WTC11 (cell line): ENCODE measurements at regions not wholly inside any gene's neighbourhood (a gene's known extent, or its start where the extent isn't known, plus 50 kb on each side); places are given as distances from the start of the nearest gene placed in this dataset.

Experiments used
- ATAC-seq: fragments of 200-7000 bp; cut with Tn5 transposase; 2 replicates; pipeline ENCODE4 v1.10.0; 2021; ENCODE audit warnings: mild to moderate bottlenecking, moderate library complexity
- CTCF ChIA-PET: fragments of 300-600 bp; sonication (Branson Sonifier 250); formaldehyde crosslinking; loops from one replicate; lab custom pipeline; 2021; ENCODE audit warnings: antibody characterized with exemption; lab: Charles Lee
- POLR2A ChIA-PET: fragments of 350-600 bp; sonication (Branson Sonifier 250); formaldehyde crosslinking; loops from one replicate; lab custom pipeline; 2021; ENCODE audit warnings: antibody characterized with exemption; lab: Charles Lee
- DNase-seq: peaks from one replicate; pipeline ENCODE4 v3.0.0; 2021; ENCODE audit warnings: low spot score
- H3K27ac Mint-ChIP-seq: 2 replicates; pipeline ENCODE4 v1.8.0; 2021; ENCODE audit warnings: mixed read lengths
- H3K27me3 Mint-ChIP-seq: 2 replicates; pipeline ENCODE4 v1.8.0; 2021; ENCODE audit warnings: low read depth, mild to moderate bottlenecking, moderate library complexity, mixed read lengths
- H3K36me3 Mint-ChIP-seq: 2 replicates; pipeline ENCODE4 v1.8.0; 2021; ENCODE audit warnings: mixed read lengths
- H3K4me1 Mint-ChIP-seq: 2 replicates; pipeline ENCODE4 v1.8.0; 2022; ENCODE audit warnings: mixed read lengths
- H3K4me3 Mint-ChIP-seq: 2 replicates; pipeline ENCODE4 v1.8.0; 2021; ENCODE audit warnings: mild to moderate bottlenecking, moderate library complexity, mixed read lengths
- H3K9me3 Mint-ChIP-seq: 2 replicates; pipeline ENCODE4 v1.8.0; 2021; ENCODE audit warnings: mixed read lengths
- AFF4 ChIP-seq: sonication (generic); formaldehyde crosslinking; IDR thresholded peaks from 2 replicates; pipeline ENCODE4 v1.8.1; 2023; ENCODE audit warnings: mild to moderate bottlenecking, missing genetic modification reagents, borderline replicate concordance
- CDX4 ChIP-seq: fragments of 250-450 bp; sonication (Bioruptor Pico); IDR thresholded peaks from 2 replicates; pipeline ENCODE4 v1.9.0; 2021; ENCODE audit warnings: moderate library complexity, mild to moderate bottlenecking, inconsistent platforms, borderline replicate concordance
- CREM ChIP-seq: sonication (generic); formaldehyde crosslinking; IDR thresholded peaks from 2 replicates; pipeline ENCODE4 v1.8.1; 2022; ENCODE audit warnings: mild to moderate bottlenecking, missing genetic modification reagents, moderate library complexity
- FOXP1 ChIP-seq: sonication (generic); formaldehyde crosslinking; IDR thresholded peaks from 2 replicates; pipeline ENCODE4 v1.8.0; 2022; ENCODE audit warnings: missing genetic modification reagents, mild to moderate bottlenecking, moderate library complexity, borderline replicate concordance
- FOXP4 ChIP-seq: sonication (generic); formaldehyde crosslinking; IDR thresholded peaks from 2 replicates; pipeline ENCODE4 v1.8.0; 2022; ENCODE audit warnings: mild to moderate bottlenecking, missing genetic modification reagents
- IRF2 ChIP-seq: sonication (generic); formaldehyde crosslinking; IDR thresholded peaks from 2 replicates; pipeline ENCODE4 v1.8.0; 2022; ENCODE audit warnings: low read depth, missing genetic modification reagents, borderline replicate concordance
- NR1H2 ChIP-seq: sonication (generic); formaldehyde crosslinking; IDR thresholded peaks from 2 replicates; pipeline ENCODE4 v1.9.0; 2021; ENCODE audit warnings: mild to moderate bottlenecking, moderate library complexity, missing genetic modification reagents
- SMAD4 ChIP-seq: sonication (generic); formaldehyde crosslinking; IDR thresholded peaks from 2 replicates; pipeline ENCODE4 v1.8.0; 2022; ENCODE audit warnings: mild to moderate bottlenecking, missing genetic modification reagents
- SP1 ChIP-seq: sonication (generic); formaldehyde crosslinking; conservative IDR thresholded peaks from 2 replicates; pipeline ENCODE4 v1.8.1; 2022; ENCODE audit warnings: missing genetic modification reagents
- USF1 ChIP-seq: sonication (generic); formaldehyde crosslinking; IDR thresholded peaks from 2 replicates; pipeline ENCODE4 v1.8.0; 2022; ENCODE audit warnings: mild to moderate bottlenecking, missing genetic modification reagents
- ZBTB21 ChIP-seq: sonication (generic); formaldehyde crosslinking; IDR thresholded peaks from 2 replicates; pipeline ENCODE4 v1.8.1; 2023; ENCODE audit warnings: mild to moderate bottlenecking, missing genetic modification reagents, borderline replicate concordance
- ZNF138 ChIP-seq: sonication (generic); formaldehyde crosslinking; conservative IDR thresholded peaks from 2 replicates; pipeline ENCODE4 v1.8.1; 2022; ENCODE audit warnings: mild to moderate bottlenecking, moderate library complexity, missing genetic modification reagents
- ZNF219 ChIP-seq: sonication (generic); formaldehyde crosslinking; IDR thresholded peaks from 2 replicates; pipeline ENCODE4 v1.8.0; 2023; ENCODE audit warnings: missing genetic modification reagents, mild to moderate bottlenecking, borderline replicate concordance
- ZNF232 ChIP-seq: sonication (generic); formaldehyde crosslinking; IDR thresholded peaks from 2 replicates; pipeline ENCODE4 v1.8.0; 2022; ENCODE audit warnings: mild to moderate bottlenecking, missing genetic modification reagents
- ZNF281 ChIP-seq: sonication (generic); formaldehyde crosslinking; IDR thresholded peaks from 2 replicates; pipeline ENCODE4 v1.8.0; 2023; ENCODE audit warnings: mild to moderate bottlenecking, missing genetic modification reagents
- ZNF512 ChIP-seq: sonication (generic); formaldehyde crosslinking; IDR thresholded peaks from 2 replicates; pipeline ENCODE4 v1.8.1; 2022; ENCODE audit warnings: missing genetic modification reagents, borderline replicate concordance
- ZNF532 ChIP-seq: fragments of 250-450 bp; sonication (Bioruptor Pico); IDR thresholded peaks from 2 replicates; pipeline ENCODE4 v1.9.0; 2021; ENCODE audit warnings: mild to moderate bottlenecking, borderline replicate concordance

- TF ChIP-seq ZNF512 (CRISPR knock-in tag): no peak
These were observed 653.8 kb downstream of the CDH8 start (continued) for GRCh38 chr16:61382435-61382834.

GRCh38 chr16:61379311-61379710, 656.9 kb downstream of the CDH8 start:
- H3K4me1 Mint-ChIP-seq: no peaks in the 10 kb centered on the region
- DNase-seq (no peak), ATAC-seq (no peak)
- H3K4me3 Mint-ChIP-seq: no peak overlapping the region
- H3K27me3 Mint-ChIP-seq: no peaks in the 10 kb centered on the region
- ChIA-PET POLR2A (no interaction called here), CTCF (no interaction called here)
- no peaks in the 10 kb centered on the region for H3K36me3 Mint-ChIP-seq
- H3K27ac Mint-ChIP-seq: no peak overlapping the region
- peaks cover 7% of the 10 kb centered on the region; the same call in 1 of the 2 replicates for H3K9me3 Mint-ChIP-seq
- TF ChIP-seq IRF2 (CRISPR knock-in tag) (no peak), ZBTB21 (CRISPR knock-in tag) (no peak), SMAD4 (no peak), FOXP4 (CRISPR knock-in tag) (no peak), FOXP1 (CRISPR knock-in tag) (no peak), AFF4 (no peak), ZNF219 (CRISPR knock-in tag) (no peak), ZNF532 (CRISPR knock-in tag) (no peak), CREM (CRISPR knock-in tag) (no peak), USF1 (CRISPR knock-in tag) (no peak), NR1H2 (no peak), CDX4 (CRISPR knock-in tag) (no peak), SP1 (no peak), ZNF232 (CRISPR knock-in tag) (no peak), ZNF281 (CRISPR knock-in tag) (no peak), ZNF138 (CRISPR knock-in tag) (no peak)
